Transverse colon (tissue), 4 donors: ENCODE measurements at regions not wholly inside any gene's neighbourhood (a gene's known extent, or its start where the extent isn't known, plus 50 kb on each side); places are given as distances from the start of the nearest gene placed in this dataset.

Experiments used
- DNase-seq: peaks from one replicate; pipeline ENCODE4 v3.0.0-alpha.2; 2019
- H3K27ac ChIP-seq, 4 donors: fragments of 200-600 bp; sonication (generic); 2 replicates each; pipeline ENCODE4 v1.5.1; 2016 to 2018; ENCODE audit warnings: inconsistent platforms in 4 of 4
- H3K27me3 ChIP-seq: fragments of 200-600 bp; sonication (generic); 2 replicates; pipeline ENCODE4 v1.5.1; 2017; ENCODE audit warnings: inconsistent platforms
- H3K36me3 ChIP-seq, 4 donors: fragments of 200-600 bp; sonication (generic); 2 replicates each; pipeline ENCODE4 v1.5.1; 2017 to 2019; ENCODE audit warnings: inconsistent platforms in 4 of 4
- H3K4me1 ChIP-seq, 4 donors: fragments of 200-600 bp; sonication (generic); 2 replicates each; pipeline ENCODE4 v1.5.1; 2017 to 2020; ENCODE audit warnings: inconsistent platforms in 4 of 4
- H3K4me3 ChIP-seq, 4 donors: fragments of 200-600 bp; sonication (generic); 1 replicate in 1 of 4; 2 replicates in 3 of 4; pipeline versions ENCODE4 v1.5.1 to v1.6.1; 2017 to 2019; ENCODE audit warnings: inconsistent platforms in 4 of 4
- H3K9me3 ChIP-seq, 2 donors: fragments of 200-600 bp; sonication (generic); 2 replicates each; pipeline ENCODE4 v1.5.1; 2017 to 2019; ENCODE audit warnings: inconsistent platforms in 2 of 2
- EP300 ChIP-seq: sonication (generic); formaldehyde crosslinking; IDR thresholded peaks from one replicate; pipeline ENCODE4 v1.6.1; 2017; ENCODE audit warnings: antibody characterized with exemption, low read depth
- POLR2A ChIP-seq: fragments of 450-650 bp; IDR thresholded peaks from one replicate; pipeline ENCODE4 v1.6.1; 2016; ENCODE audit warnings: antibody characterized with exemption, mild to moderate bottlenecking, moderate library complexity
- POLR2AphosphoS5 ChIP-seq, 3 donors: sonication (generic); formaldehyde crosslinking; IDR thresholded peaks; one replicate each; pipeline ENCODE4 v1.6.1; 2016; ENCODE audit warnings: antibody characterized with exemption in 3 of 3
- WGBS, 2 donors: methylation state at CpG; one replicate each; pipeline ENCODE4 v1.1.5; 2018; ENCODE audit warnings: low coverage in 1 of 2; 5-methylcytosine and 5-hydroxymethylcytosine counted together
- in situ Hi-C, 4 donors: fragments of 200-750 bp; cut with MboI; loops; one replicate each; pipeline versions ENCODE4 v1.15.0 to v1.15.1; 2017; ENCODE audit warnings: low sequenced_read_pairs in 3 of 4, low pct_ligation_motif_present in 1 of 4, low pct_unique_long_range_greater_than_20kb in 1 of 4
- intact Hi-C: fragments of 100-400 bp; cut with DNase I; formaldehyde crosslinking; loops from one replicate; pipeline ENCODE4 v1.15.1; 2023; ENCODE audit warnings: low total_unique reads
- TF ChIP-seq, protein P1 (sequence below), 5 experiments: fragments of 200-600 bp in 3 of 5; fragments of 450-650 bp in 2 of 5; sonication (generic) in 3 of 5; IDR thresholded peaks; 1 replicate in 2 of 5; 2 replicates in 3 of 5; pipeline ENCODE4 v1.5.1; 2016 to 2017; ENCODE audit warnings: antibody characterized with exemption in 5 of 5, inconsistent platforms in 3 of 5, mild to moderate bottlenecking in 2 of 5, moderate library complexity in 1 of 5

DNA sequence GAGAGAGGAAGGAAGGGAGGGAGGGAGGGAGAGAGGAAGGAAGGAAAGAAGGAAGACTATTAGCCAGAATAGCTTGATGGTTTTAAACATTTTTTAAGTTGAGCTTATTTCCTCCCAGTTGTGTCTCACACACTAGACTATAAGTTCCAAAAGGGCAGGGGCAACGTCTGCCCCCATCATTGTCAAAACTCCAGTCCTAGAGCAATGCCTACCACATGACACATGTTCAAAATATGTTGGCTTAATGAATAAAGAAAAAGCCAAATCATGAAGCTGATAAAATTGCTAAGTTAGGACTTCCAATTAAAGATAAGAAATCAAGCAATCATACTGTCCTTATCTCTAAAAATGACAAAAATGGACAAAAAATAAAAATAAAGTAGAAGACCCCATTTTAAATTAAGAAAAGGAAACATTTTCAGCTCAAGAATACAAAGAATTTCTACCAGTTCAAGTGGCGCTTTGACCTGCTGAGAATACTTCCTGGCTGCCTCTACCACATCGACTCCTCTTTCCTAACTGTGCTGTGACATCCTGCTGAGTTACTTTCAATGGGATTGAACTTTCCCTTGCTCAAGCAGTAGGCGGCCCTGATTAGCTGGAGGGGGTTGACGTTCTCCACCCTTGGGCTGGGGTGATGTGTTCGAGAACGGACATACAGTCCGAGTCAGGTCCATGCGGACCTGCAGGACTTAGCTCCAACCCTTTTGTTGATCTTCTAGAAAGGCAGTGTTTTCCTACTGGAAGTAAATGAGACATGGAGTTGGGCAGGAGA, 283.9 kb upstream of the FOXQ1 start:
- no peaks in the 10 kb centered on the region for H3K9me3 ChIP-seq
- TF ChIP-seq POLR2A, result no peak
- TF ChIP-seq, protein P1, sequence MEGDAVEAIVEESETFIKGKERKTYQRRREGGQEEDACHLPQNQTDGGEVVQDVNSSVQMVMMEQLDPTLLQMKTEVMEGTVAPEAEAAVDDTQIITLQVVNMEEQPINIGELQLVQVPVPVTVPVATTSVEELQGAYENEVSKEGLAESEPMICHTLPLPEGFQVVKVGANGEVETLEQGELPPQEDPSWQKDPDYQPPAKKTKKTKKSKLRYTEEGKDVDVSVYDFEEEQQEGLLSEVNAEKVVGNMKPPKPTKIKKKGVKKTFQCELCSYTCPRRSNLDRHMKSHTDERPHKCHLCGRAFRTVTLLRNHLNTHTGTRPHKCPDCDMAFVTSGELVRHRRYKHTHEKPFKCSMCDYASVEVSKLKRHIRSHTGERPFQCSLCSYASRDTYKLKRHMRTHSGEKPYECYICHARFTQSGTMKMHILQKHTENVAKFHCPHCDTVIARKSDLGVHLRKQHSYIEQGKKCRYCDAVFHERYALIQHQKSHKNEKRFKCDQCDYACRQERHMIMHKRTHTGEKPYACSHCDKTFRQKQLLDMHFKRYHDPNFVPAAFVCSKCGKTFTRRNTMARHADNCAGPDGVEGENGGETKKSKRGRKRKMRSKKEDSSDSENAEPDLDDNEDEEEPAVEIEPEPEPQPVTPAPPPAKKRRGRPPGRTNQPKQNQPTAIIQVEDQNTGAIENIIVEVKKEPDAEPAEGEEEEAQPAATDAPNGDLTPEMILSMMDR (IDR thresholded peaks at IDR 0.05), result no peak
- TF ChIP-seq POLR2AphosphoS5 (IDR thresholded peaks at IDR 0.05), result no peak
- TF ChIP-seq EP300, result no peak
- intact Hi-C loops, result no loop called here
- H3K4me1 ChIP-seq, result peaks cover 0 to 9% (median 0%) of the 10 kb centered on the region in 4 donors
- in situ Hi-C loops, result no loop called here
- H3K27me3 ChIP-seq, result no peaks in the 10 kb centered on the region
- DNase-seq, result no peak
- H3K36me3 ChIP-seq, result no peaks in the 10 kb centered on the region
- H3K4me3 ChIP-seq, result no peak overlapping the region
- no peak overlapping the region for H3K27ac ChIP-seq
- 80 to 93% methylated on average over 2 to 9 of the region's 9 CpGs for WGBS, 2 donors

DNA sequence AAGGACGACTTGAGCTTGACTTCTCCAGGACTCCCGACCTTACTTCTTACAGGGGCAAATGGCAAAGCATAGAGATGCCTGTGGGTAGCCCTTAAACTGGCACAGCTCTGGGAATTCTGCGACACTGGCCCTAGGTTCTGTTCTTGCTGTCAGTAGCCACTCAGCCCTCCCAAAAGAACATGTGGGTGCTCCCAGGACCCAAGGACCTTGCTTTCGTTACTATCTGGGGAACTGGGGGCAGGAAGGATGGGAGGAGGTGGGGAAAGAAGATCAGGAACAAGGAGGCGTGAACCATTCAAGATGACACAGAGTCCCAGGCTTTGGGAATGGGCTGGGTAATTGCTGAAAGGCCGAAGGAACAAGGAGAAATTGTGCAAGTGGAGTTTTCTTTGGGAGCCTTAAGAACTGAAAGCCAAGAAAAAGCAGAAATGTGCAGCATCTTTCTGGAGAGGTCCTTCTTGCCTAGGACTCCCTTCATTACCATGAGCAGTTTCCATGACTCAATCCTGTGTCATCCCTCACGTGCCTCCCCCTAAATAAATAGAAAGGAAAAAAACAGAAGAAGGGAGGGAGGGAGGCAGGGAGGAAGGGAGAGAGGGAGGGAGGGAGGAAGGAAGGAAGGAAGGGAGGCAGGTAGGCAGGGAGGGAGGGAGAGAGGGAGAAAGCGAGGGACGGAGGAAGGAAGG, 284.6 kb upstream of the FOXQ1 start:
- intact Hi-C loops (no loop called here), in situ Hi-C loops (no loop called here)
- H3K4me1 ChIP-seq, result peaks cover 0 to 9% (median 0%) of the 10 kb centered on the region in 4 donors
- 62 to 68% methylated on average over 6 to 9 of the region's 9 CpGs for WGBS, 2 donors
- no peaks in the 10 kb centered on the region for H3K27me3 ChIP-seq
- H3K36me3 ChIP-seq, result no peaks in the 10 kb centered on the region
- no peak for DNase-seq
- H3K9me3 ChIP-seq, result no peaks in the 10 kb centered on the region
- no peak overlapping the region for H3K4me3 ChIP-seq
- H3K27ac ChIP-seq, result peak overlapping the region in 1 of 4 donors; percentile 21
- TF ChIP-seq POLR2AphosphoS5 (IDR thresholded peaks at IDR 0.05) (no peak), EP300 (no peak), POLR2A (no peak)
- TF ChIP-seq, protein P1 (IDR thresholded peaks at IDR 0.05), result no peak

DNA sequence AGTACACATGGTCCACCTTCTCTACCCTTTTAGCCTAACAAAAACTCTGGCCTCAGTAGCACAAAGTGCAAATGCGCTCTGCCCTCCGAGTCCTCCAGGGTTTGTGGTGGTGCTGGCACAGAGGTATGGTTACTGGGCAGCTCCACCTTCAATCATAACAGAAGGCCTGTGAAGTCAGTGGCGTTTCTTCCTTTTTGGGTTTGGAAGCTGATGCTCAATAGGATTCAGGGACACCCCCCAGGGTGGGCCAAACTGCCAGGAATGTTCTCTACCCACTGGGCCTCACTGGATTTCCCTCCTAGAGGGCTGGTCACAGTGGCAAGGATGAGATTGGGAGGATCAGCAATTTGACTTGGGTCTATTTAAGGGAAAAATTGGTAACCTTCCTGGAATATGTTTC, 286.1 kb upstream of the FOXQ1 start:
- Histone ChIP-seq H3K4me3 (no peak overlapping the region), H3K4me1 (peaks cover 0 to 9% (median 0%) of the 10 kb centered on the region in 4 donors), H3K27ac (no peak overlapping the region), H3K36me3 (no peaks in the 10 kb centered on the region), H3K9me3 (no peaks in the 10 kb centered on the region), H3K27me3 (no peaks in the 10 kb centered on the region)
- WGBS, 2 donors, result 91 to 100% methylated on average over 2 to 3 of the region's 3 CpGs
- in situ Hi-C loops (no loop called here), intact Hi-C loops (no loop called here)
- no peak for DNase-seq
- TF ChIP-seq POLR2A, result no peak
- no peak for TF ChIP-seq POLR2AphosphoS5 (IDR thresholded peaks at IDR 0.05)
- TF ChIP-seq, protein P1 (IDR thresholded peaks at IDR 0.05), result no peak
- no peak for TF ChIP-seq EP300

DNA sequence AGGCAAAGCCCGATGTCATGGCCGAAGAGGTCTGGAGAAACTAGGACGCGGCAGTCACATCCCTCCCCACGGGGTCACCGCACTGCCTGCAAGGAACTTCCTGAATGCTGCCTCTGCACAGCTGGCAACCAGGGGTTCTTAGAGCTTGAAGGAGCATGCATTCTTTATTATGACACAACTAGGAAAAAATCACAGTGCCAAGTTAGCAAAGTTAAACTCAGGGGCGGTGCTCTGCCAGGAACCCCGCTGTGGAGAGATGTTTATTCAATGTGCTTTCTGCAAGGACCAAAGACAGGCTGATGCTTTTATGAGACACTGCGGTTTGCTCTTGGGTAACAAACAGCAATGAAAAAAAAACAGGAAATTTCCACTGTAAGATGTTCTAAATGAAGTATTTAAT, 287.3 kb upstream of the FOXQ1 start:
- peak; percentile 17 for DNase-seq
- WGBS, 2 donors, result 57 to 83% methylated on average over 1 to 9 of the region's 9 CpGs
- intact Hi-C loops, result no loop called here
- TF ChIP-seq EP300 (no peak), POLR2AphosphoS5 (IDR thresholded peaks at IDR 0.05) (peak; percentile 13 to 42 (median 26))
- TF ChIP-seq, protein P1 (IDR thresholded peaks at IDR 0.05), result no peak
- H3K4me1 ChIP-seq, result peaks cover 0 to 9% (median 0%) of the 10 kb centered on the region in 4 donors
- in situ Hi-C loops, result no loop called here
- H3K27ac ChIP-seq, result peak overlapping the region in 2 of 4 donors; percentile 3 to 16
- H3K27me3 ChIP-seq, result no peaks in the 10 kb centered on the region
- H3K4me3 ChIP-seq, result no peak overlapping the region
- no peaks in the 10 kb centered on the region for H3K9me3 ChIP-seq
- H3K36me3 ChIP-seq, result no peaks in the 10 kb centered on the region
